Upper lobe of left lung (tissue), 6 donors: ENCODE measurements at regions not wholly inside any gene's neighbourhood (a gene's known extent, or its start where the extent isn't known, plus 50 kb on each side); places are given as distances from the start of the nearest gene placed in this dataset.
A peak's percentile ranks its signal among the peaks of the same experiment; 100 is the strongest.

Experiments used
- ATAC-seq, 2 donors: fragments of 200-7000 bp; cut with Tn5 transposase; one replicate each; pipeline ENCODE4 v1.9.1; 2022; ENCODE audit warnings: mild to moderate bottlenecking in 2 of 2, moderate library complexity in 2 of 2; ENCODE audit not compliant: low FRiP score in 2 of 2
- DNase-seq, 2 donors: peaks; one replicate each; pipeline ENCODE4 v3.0.0-alpha.2; 2019 to 2020
- H3K27ac ChIP-seq, 4 donors: fragments of 200-600 bp; sonication (generic); one replicate each; pipeline ENCODE4 v1.5.1; 2016 to 2019
- H3K27me3 ChIP-seq, 4 donors: fragments of 200-600 bp; sonication (generic); one replicate each; pipeline ENCODE4 v1.5.1; 2017 to 2019
- H3K36me3 ChIP-seq, 4 donors: fragments of 200-600 bp; sonication (generic); one replicate each; pipeline ENCODE4 v1.5.1; 2016 to 2019
- H3K4me1 ChIP-seq, 4 donors: fragments of 200-600 bp; sonication (generic); one replicate each; pipeline ENCODE4 v1.5.1; 2018 to 2019
- H3K4me3 ChIP-seq, 4 donors: fragments of 200-600 bp; sonication (generic); one replicate each; pipeline ENCODE4 v1.5.1; 2017 to 2019; ENCODE audit warnings: mild to moderate bottlenecking in 2 of 4, moderate library complexity in 1 of 4
- H3K9me3 ChIP-seq, 4 donors: fragments of 200-600 bp; sonication (generic); one replicate each; pipeline ENCODE4 v1.5.1; 2018 to 2019
- EP300 ChIP-seq, 4 donors: sonication (generic); formaldehyde crosslinking; IDR thresholded peaks; one replicate each; pipeline ENCODE4 v1.5.1; 2017; ENCODE audit warnings: antibody characterized with exemption in 4 of 4, control low read depth in 2 of 4
- POLR2A ChIP-seq, 4 donors: fragments of 450-650 bp; IDR thresholded peaks; one replicate each; pipeline ENCODE4 v1.5.1; 2016 to 2017; ENCODE audit warnings: antibody characterized with exemption in 4 of 4, mild to moderate bottlenecking in 2 of 4
- POLR2AphosphoS5 ChIP-seq, 2 donors: sonication (generic); formaldehyde crosslinking; IDR thresholded peaks; one replicate each; pipeline ENCODE4 v1.5.1; 2017; ENCODE audit warnings: antibody characterized with exemption in 2 of 2
- WGBS, 2 donors: methylation state at CpG; one replicate each; pipeline ENCODE4 v1.1.5; 2017 to 2018; 5-methylcytosine and 5-hydroxymethylcytosine counted together
- TF ChIP-seq, protein P1 (sequence below), 6 experiments: fragments of 450-650 bp in 4 of 6; fragments of 200-600 bp in 2 of 6; sonication (generic) in 2 of 6; IDR thresholded peaks; one replicate each; pipeline ENCODE4 v1.5.1; 2016 to 2019; ENCODE audit warnings: antibody characterized with exemption in 6 of 6
- donor health status: DM: no; HTN: no; CAD: no; lungs with moderate emphysema.
- donor health status: DM: no; HTN: yes; CAD: no; lungs with severe emphysema.

DNA sequence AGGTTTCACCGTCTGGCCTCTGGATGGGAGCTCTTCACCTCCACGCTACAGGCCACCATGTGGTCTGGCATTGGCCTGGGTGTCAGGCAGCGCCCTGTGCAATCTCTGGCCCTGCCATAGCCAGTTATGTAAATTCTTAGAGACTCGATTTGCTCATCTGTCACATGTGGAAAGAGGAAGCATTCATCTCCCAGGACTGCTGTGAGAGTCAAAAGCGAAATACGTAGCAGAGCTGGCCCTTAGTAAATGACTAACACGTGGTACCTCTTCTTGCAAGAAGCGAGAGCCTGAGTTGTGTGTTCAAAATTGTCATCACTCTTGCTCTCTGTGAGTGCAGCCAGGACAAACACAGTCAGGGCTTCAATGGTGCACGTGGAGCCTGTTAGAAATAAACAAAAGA is 159.0 kb upstream of the BACE2 start:
- Histone ChIP-seq H3K27me3 (no peaks in the 10 kb centered on the region), H3K9me3 (no peaks in the 10 kb centered on the region), H3K36me3 (no peaks in the 10 kb centered on the region), H3K27ac (no peak overlapping the region), H3K4me1 (no peaks in the 10 kb centered on the region), H3K4me3 (no peak overlapping the region)
- no peak for ATAC-seq
- TF ChIP-seq POLR2A (IDR thresholded peaks at IDR 0.05) (no peak), EP300 (IDR thresholded peaks at IDR 0.05) (no peak), POLR2AphosphoS5 (IDR thresholded peaks at IDR 0.05) (no peak)
- TF ChIP-seq, protein P1, sequence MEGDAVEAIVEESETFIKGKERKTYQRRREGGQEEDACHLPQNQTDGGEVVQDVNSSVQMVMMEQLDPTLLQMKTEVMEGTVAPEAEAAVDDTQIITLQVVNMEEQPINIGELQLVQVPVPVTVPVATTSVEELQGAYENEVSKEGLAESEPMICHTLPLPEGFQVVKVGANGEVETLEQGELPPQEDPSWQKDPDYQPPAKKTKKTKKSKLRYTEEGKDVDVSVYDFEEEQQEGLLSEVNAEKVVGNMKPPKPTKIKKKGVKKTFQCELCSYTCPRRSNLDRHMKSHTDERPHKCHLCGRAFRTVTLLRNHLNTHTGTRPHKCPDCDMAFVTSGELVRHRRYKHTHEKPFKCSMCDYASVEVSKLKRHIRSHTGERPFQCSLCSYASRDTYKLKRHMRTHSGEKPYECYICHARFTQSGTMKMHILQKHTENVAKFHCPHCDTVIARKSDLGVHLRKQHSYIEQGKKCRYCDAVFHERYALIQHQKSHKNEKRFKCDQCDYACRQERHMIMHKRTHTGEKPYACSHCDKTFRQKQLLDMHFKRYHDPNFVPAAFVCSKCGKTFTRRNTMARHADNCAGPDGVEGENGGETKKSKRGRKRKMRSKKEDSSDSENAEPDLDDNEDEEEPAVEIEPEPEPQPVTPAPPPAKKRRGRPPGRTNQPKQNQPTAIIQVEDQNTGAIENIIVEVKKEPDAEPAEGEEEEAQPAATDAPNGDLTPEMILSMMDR (IDR thresholded peaks at IDR 0.05): no peak
- DNase-seq: no peak
- WGBS, 2 donors: 48 to 71% methylated on average over 6 to 9 of the region's 9 CpGs

DNA sequence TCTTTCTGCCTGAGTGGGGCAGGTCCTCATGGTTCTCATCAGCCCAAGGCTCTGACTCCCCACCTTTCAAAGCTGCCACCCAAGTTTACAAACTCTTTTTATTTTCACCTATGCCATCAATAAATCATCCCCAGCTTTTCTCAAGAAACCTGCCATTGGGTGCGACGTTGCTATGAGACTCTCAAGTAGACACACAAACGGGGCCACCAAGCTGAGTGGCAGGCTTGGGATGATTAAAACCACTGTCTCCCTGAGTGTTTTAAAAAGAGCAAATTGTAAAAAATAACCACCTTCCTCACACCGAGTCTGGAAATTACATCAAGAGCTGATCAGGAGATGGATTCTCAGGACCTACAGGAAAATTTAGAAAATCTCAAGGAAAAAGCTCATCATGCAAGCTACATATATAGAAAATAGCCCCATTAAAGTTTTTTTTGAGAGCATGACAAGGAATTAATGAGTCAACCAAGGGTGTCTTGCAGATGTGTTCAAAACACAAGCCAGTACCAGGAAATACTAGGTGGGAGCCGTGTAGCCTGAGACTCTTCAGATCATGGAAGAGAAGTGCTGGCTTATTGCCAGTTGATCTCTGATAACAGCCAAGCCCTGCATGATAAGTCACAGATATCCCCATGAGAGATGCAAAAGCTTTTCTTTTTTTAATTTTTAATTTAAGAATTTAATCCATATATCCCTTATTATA is 158.4 kb upstream of the BACE2 start:
- Histone ChIP-seq H3K36me3 (no peaks in the 10 kb centered on the region), H3K9me3 (no peaks in the 10 kb centered on the region), H3K4me3 (no peak overlapping the region), H3K27me3 (no peaks in the 10 kb centered on the region), H3K4me1 (no peaks in the 10 kb centered on the region), H3K27ac (no peak overlapping the region)
- no peak for DNase-seq
- ATAC-seq: no peak
- WGBS, 2 donors: 72% methylated on average over 5 of the region's 5 CpGs
- no peak for TF ChIP-seq EP300 (IDR thresholded peaks at IDR 0.05)
- no peak for TF ChIP-seq POLR2A (IDR thresholded peaks at IDR 0.05)
- TF ChIP-seq, protein P1 (IDR thresholded peaks at IDR 0.05): no peak

DNA sequence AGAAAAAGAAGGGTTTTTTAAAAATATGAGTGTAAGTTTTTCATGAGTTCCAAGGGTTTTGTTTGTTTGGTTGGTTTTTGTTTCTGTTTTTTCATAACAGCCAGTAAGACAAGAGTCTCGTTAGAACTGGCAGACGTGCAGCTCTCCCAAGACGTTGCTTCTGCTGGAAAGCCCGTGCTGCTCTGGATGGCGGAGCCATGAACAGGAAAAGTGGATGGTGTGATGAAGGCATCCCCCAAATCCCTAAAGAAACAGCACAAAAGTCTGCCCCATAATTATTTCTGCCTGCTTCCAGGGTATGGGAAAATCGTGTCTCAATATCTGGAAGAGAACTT is 157.9 kb upstream of the BACE2 start:
- Histone ChIP-seq H3K9me3 (no peaks in the 10 kb centered on the region), H3K27ac (no peak overlapping the region), H3K4me1 (no peaks in the 10 kb centered on the region), H3K27me3 (no peaks in the 10 kb centered on the region), H3K4me3 (no peak overlapping the region), H3K36me3 (no peaks in the 10 kb centered on the region)
- DNase-seq (no peak), ATAC-seq (no peak)
- TF ChIP-seq POLR2AphosphoS5 (IDR thresholded peaks at IDR 0.05) (no peak), POLR2A (IDR thresholded peaks at IDR 0.05) (no peak), EP300 (IDR thresholded peaks at IDR 0.05) (no peak)
- TF ChIP-seq, protein P1 (IDR thresholded peaks at IDR 0.05): no peak
- 46 to 67% methylated on average over 6 of the region's 6 CpGs for WGBS, 2 donors

DNA sequence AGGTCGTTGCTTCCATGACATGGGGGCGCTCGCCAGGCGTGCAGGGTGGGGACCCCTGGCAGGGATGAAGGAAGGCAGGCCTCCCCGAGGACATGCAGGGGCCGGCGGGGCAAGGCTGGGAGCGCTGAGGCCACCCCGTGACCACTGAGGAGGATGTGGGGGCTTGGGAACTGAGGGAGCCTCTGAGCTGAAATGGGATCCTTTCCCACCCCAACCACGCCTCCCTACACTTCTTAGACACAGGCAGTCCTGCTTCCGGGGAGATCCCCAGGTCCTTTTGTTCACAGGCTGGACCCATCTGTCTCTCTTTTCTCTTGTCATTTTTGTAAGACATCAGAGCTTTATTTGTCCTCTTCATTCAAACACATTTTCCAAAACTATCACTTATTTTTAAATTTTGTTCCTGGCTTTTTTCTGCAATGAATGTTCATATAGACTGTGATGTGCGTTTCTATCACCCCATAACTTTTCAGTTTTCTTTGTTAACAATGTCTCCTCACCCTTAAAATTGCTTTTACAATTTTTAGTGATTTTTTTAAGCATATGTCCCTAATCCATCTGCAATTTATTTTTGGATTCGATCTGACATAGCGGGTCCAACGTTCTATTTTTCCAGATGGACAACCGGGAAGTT is 156.7 kb upstream of the BACE2 start:
- H3K4me1 ChIP-seq: peaks cover 0 to 5% (median 0%) of the 10 kb centered on the region in 4 donors
- DNase-seq (peak in 1 of 2 donors; percentile 69), ATAC-seq (peak in 1 of 2 donors; percentile 23)
- TF ChIP-seq, protein P1 (IDR thresholded peaks at IDR 0.05): no peak
- TF ChIP-seq POLR2AphosphoS5 (IDR thresholded peaks at IDR 0.05) (no peak), EP300 (IDR thresholded peaks at IDR 0.05) (no peak), POLR2A (IDR thresholded peaks at IDR 0.05) (no peak)
- H3K36me3 ChIP-seq: no peaks in the 10 kb centered on the region
- H3K27me3 ChIP-seq: no peaks in the 10 kb centered on the region
- H3K9me3 ChIP-seq: no peaks in the 10 kb centered on the region
- H3K27ac ChIP-seq: no peak overlapping the region
- 70 to 79% methylated on average over 16 of the region's 16 CpGs for WGBS, 2 donors
- H3K4me3 ChIP-seq: no peak overlapping the region

DNA sequence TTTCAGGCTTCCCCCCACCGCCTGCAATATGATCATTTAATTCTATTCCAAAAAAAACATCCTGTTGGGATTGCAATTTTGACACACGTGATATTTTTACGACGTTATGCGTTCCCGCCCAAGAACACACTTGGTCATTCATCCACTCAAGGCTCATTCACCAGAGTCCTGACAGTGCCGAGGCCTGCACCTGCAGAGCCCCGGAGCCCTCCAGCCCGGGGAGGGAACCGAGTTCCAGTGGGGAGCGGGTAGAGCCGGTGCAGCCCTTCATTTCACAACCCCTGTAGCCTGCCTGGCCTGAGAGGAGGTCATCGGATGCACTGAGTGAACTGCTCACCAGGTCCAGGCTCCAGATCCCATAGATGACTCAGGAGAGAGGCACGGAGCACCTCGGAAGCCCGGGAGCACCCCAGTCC is 156.0 kb upstream of the BACE2 start:
- Histone ChIP-seq H3K27ac (no peak overlapping the region), H3K4me1 (peaks cover 0 to 5% (median 0%) of the 10 kb centered on the region in 4 donors)
- no peak for DNase-seq

More for the DNA sequence above, 156.0 kb upstream of the BACE2 start:
- Histone ChIP-seq H3K9me3 (no peaks in the 10 kb centered on the region), H3K27me3 (no peaks in the 10 kb centered on the region), H3K36me3 (no peaks in the 10 kb centered on the region), H3K4me3 (no peak overlapping the region)
- TF ChIP-seq POLR2AphosphoS5 (IDR thresholded peaks at IDR 0.05): no peak
- TF ChIP-seq, protein P1 (IDR thresholded peaks at IDR 0.05): no peak
- no peak for TF ChIP-seq EP300 (IDR thresholded peaks at IDR 0.05)
- no peak for TF ChIP-seq POLR2A (IDR thresholded peaks at IDR 0.05)
- WGBS, 2 donors: 86 to 92% methylated on average over 16 of the region's 16 CpGs
- ATAC-seq: no peak
